Hepatocyte (in vitro differentiated cells): ENCODE measurements at regions not wholly inside any gene's neighbourhood (a gene's known extent, or its start where the extent isn't known, plus 50 kb on each side); places are given as distances from the start of the nearest gene placed in this dataset.
"Not testable (repeated sequence)": the region's sequence is repeated elsewhere in the genome, so short reads cannot be mapped to it uniquely, and the experiment has no call there.

Experiments
- DNase-seq: peaks from one replicate; pipeline ENCODE4 v3.0.0-alpha.2; 2016; ENCODE audit warnings: low spot score
- H2AFZ ChIP-seq: fragments of 200-600 bp; sonication (generic); 2 replicates; pipeline ENCODE4 v1.6.0; 2016; ENCODE audit warnings: antibody characterized with exemption, mild to moderate bottlenecking
- H3K27ac ChIP-seq: fragments of 200-600 bp; sonication (generic); 2 replicates; pipeline ENCODE4 v1.5.1; 2016; ENCODE audit warnings: mild to moderate bottlenecking
- H3K27me3 ChIP-seq: fragments of 200-600 bp; sonication (generic); 2 replicates; pipeline ENCODE4 v1.6.1; 2016
- H3K36me3 ChIP-seq: fragments of 200-600 bp; sonication (generic); replicated peaks from 2 replicates; pipeline ENCODE4 v1.5.1; 2016; ENCODE audit warnings: low read depth; ENCODE audit not compliant: insufficient read depth
- H3K4me1 ChIP-seq: fragments of 200-600 bp; sonication (generic); 2 replicates; pipeline ENCODE4 v1.5.1; 2016; ENCODE audit warnings: mild to moderate bottlenecking, moderate library complexity; ENCODE audit not compliant: insufficient read depth
- H3K4me2 ChIP-seq: fragments of 200-600 bp; sonication (generic); 2 replicates; pipeline ENCODE4 v1.6.0; 2016
- H3K4me3 ChIP-seq: fragments of 200-600 bp; sonication (generic); 2 replicates; pipeline ENCODE4 v1.5.1; 2016; ENCODE audit warnings: mild to moderate bottlenecking
- H3K79me2 ChIP-seq: fragments of 200-600 bp; sonication (generic); 2 replicates; pipeline ENCODE4 v1.6.0; 2017; ENCODE audit warnings: mild to moderate bottlenecking
- H3K9me2 ChIP-seq: fragments of 200-600 bp; sonication (generic); replicated peaks from 2 replicates; pipeline ENCODE4 v1.6.0; 2017; ENCODE audit warnings: mild to moderate bottlenecking; ENCODE audit not compliant: insufficient read depth
- H3K9me3 ChIP-seq: fragments of 200-600 bp; sonication (generic); 2 replicates; pipeline ENCODE4 v1.5.1; 2016; ENCODE audit warnings: low read depth, mild to moderate bottlenecking
- H4K20me1 ChIP-seq: fragments of 200-600 bp; sonication (generic); 2 replicates; pipeline ENCODE4 v1.6.0; 2016; ENCODE audit warnings: mild to moderate bottlenecking; ENCODE audit not compliant: insufficient read depth, poor library complexity, severe bottlenecking
- CTCF ChIP-seq: fragments of 200-600 bp; sonication (generic); IDR thresholded peaks from 2 replicates; pipeline ENCODE4 v1.5.1; 2016; ENCODE audit warnings: antibody characterized with exemption, mild to moderate bottlenecking; ENCODE audit not compliant: poor library complexity
- EZH2 ChIP-seq: fragments of 200-600 bp; sonication (generic); IDR thresholded peaks from 2 replicates; pipeline ENCODE4 v1.6.1; 2016; ENCODE audit warnings: antibody characterized with exemption, mild to moderate bottlenecking, borderline replicate concordance
- EZH2phosphoT487 ChIP-seq: fragments of 200-600 bp; sonication (generic); IDR thresholded peaks from one replicate; pipeline ENCODE4 v1.6.1; 2018; ENCODE audit warnings: antibody characterized with exemption, mild to moderate bottlenecking, low read depth, moderate library complexity; ENCODE audit not compliant: unreplicated experiment, severe bottlenecking
- WGBS: methylation state at CpG from one replicate; pipeline ENCODE4 v1.1.6; 2016; ENCODE audit warnings: low lambda C conversion rate; ENCODE audit errors: missing lambda C conversion rate; 5-methylcytosine and 5-hydroxymethylcytosine counted together

DNA sequence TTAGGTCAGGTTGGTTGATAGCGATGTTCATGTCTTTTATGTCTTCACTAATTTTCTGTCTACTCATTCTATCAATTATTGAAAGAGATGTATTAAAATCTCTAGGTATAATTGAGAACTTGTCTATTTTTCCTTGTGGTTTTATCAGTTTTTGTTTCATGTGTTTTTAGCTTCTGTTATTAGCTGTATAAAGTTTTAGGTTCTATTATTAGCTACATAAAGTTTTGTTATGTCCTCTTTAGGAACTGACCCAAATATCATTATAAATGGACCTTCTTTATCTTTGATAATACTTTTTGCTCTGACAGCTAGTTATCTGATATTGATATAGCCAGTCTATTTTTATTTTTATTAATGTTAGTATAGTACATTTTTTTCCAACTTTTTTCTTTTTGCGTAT, 92.4 kb upstream of the TMEM170B start:
- WGBS, result 100% methylated on average over 2 of the region's 2 CpGs

DNA sequence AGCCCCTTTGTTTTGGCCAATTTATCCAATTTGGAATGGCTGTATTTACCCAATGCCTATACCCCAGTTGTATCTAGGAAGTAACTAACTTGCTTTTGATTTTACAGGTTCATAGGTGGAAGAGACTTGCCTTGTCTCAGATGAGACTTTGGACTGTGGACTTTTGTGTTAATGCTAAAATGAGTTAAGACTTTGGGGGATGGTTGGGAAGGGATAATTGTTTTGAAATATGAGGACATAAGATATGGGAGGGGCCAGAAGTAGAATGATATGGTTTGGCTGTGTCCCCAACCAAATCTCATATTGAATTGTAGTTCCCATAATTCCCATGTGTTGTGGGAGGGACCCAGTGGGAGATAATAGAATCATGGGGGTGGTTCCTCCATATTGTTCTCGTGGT, 94.4 kb upstream of the TMEM170B start:
- not testable (repeated sequence) for H3K4me2 ChIP-seq, H3K36me3 ChIP-seq, H3K4me1 ChIP-seq, H4K20me1 ChIP-seq, H2AFZ ChIP-seq, H3K79me2 ChIP-seq, H3K4me3 ChIP-seq, DNase-seq, H3K9me2 ChIP-seq, H3K9me3 ChIP-seq, H3K27me3 ChIP-seq, H3K27ac ChIP-seq
- 90% methylated on average over 1 of the region's 1 CpG for WGBS

More for the DNA sequence above, 92.4 kb upstream of the TMEM170B start:
- TF ChIP-seq EZH2 (no peak), CTCF (no peak), EZH2phosphoT487 (no peak)
- Histone ChIP-seq H3K36me3 (no peaks in the 10 kb centered on the region), H3K27ac (no peak overlapping the region), H4K20me1 (no peaks in the 10 kb centered on the region), H3K9me3 (no peaks in the 10 kb centered on the region), H3K79me2 (no peaks in the 10 kb centered on the region), H3K4me3 (no peak overlapping the region), H3K27me3 (no peaks in the 10 kb centered on the region), H3K9me2 (no peaks in the 10 kb centered on the region), H3K4me1 (no peaks in the 10 kb centered on the region), H2AFZ (no peak overlapping the region), H3K4me2 (no peak overlapping the region)
- DNase-seq, result no peak

- Histone ChIP-seq H3K79me2 (no peaks in the 10 kb centered on the region), H2AFZ (no peak overlapping the region), H3K27ac (no peak overlapping the region), H3K36me3 (no peaks in the 10 kb centered on the region), H4K20me1 (no peaks in the 10 kb centered on the region), H3K4me2 (no peak overlapping the region), H3K4me3 (no peak overlapping the region), H3K9me2 (no peaks in the 10 kb centered on the region), H3K9me3 (no peaks in the 10 kb centered on the region), H3K27me3 (no peaks in the 10 kb centered on the region), H3K4me1 (no peaks in the 10 kb centered on the region)
- no peak for DNase-seq
- TF ChIP-seq EZH2 (no peak), CTCF (no peak), EZH2phosphoT487 (no peak)
- WGBS, result 100% methylated on average over 2 of the region's 2 CpGs
These were observed 95.1 kb upstream of the TMEM170B start for GRCh38 chr6:11442495-11442894.

- 93% methylated on average over 2 of the region's 2 CpGs for WGBS
- Histone ChIP-seq H3K4me2 (no peak overlapping the region), H3K27ac (no peak overlapping the region)
These were observed 97.7 kb upstream of the TMEM170B start for GRCh38 chr6:11439876-11440275.

More at GRCh38 chr6:11439876-11440275, 97.7 kb upstream of the TMEM170B start:
- no peaks in the 10 kb centered on the region for H4K20me1 ChIP-seq
- H3K36me3 ChIP-seq, result no peaks in the 10 kb centered on the region
- no peak overlapping the region for H2AFZ ChIP-seq
- H3K9me2 ChIP-seq, result no peaks in the 10 kb centered on the region
- no peak for DNase-seq
- H3K4me1 ChIP-seq, result peaks cover 4% of the 10 kb centered on the region
- H3K4me3 ChIP-seq, result no peak overlapping the region
- TF ChIP-seq EZH2, result no peak
- no peak for TF ChIP-seq CTCF
- no peak for TF ChIP-seq EZH2phosphoT487
- no peaks in the 10 kb centered on the region for H3K27me3 ChIP-seq
- no peaks in the 10 kb centered on the region for H3K79me2 ChIP-seq
- H3K9me3 ChIP-seq, result no peaks in the 10 kb centered on the region
